ENCODE measurements at regions not wholly inside any gene's neighbourhood (a gene's known extent, or its start where the extent isn't known, plus 50 kb on each side); places are given as distances from the start of the nearest gene placed in this dataset.

GRCh38 chr18:37649416-37649815, 83.8 kb upstream of the CELF4 start:
- TF ChIP-seq, protein P1, sequence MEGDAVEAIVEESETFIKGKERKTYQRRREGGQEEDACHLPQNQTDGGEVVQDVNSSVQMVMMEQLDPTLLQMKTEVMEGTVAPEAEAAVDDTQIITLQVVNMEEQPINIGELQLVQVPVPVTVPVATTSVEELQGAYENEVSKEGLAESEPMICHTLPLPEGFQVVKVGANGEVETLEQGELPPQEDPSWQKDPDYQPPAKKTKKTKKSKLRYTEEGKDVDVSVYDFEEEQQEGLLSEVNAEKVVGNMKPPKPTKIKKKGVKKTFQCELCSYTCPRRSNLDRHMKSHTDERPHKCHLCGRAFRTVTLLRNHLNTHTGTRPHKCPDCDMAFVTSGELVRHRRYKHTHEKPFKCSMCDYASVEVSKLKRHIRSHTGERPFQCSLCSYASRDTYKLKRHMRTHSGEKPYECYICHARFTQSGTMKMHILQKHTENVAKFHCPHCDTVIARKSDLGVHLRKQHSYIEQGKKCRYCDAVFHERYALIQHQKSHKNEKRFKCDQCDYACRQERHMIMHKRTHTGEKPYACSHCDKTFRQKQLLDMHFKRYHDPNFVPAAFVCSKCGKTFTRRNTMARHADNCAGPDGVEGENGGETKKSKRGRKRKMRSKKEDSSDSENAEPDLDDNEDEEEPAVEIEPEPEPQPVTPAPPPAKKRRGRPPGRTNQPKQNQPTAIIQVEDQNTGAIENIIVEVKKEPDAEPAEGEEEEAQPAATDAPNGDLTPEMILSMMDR (IDR thresholded peaks at IDR 0.05) = no peak
- TF ChIP-seq POLR2A (IDR thresholded peaks at IDR 0.05) (no peak), EP300 (IDR thresholded peaks at IDR 0.05) (no peak)
- DNase-seq (ENCODE audit: low spot score in 2 of 2) = no peak
- Histone ChIP-seq H3K36me3 (no peaks in the 10 kb centered on the region), H3K4me1 (no peaks in the 10 kb centered on the region), H3K27me3 (no peaks in the 10 kb centered on the region), H3K9me3 (peaks cover 0 to 41% (median 7%) of the 10 kb centered on the region in 4 donors), H3K27ac (no peak overlapping the region), H3K4me3 (no peak overlapping the region)

- peaks cover 0 to 32% (median 6%) of the 10 kb centered on the region in 4 donors for H3K9me3 ChIP-seq
- H3K27me3 ChIP-seq = no peaks in the 10 kb centered on the region
- TF ChIP-seq POLR2A (IDR thresholded peaks at IDR 0.05) (no peak), EP300 (IDR thresholded peaks at IDR 0.05) (no peak)
- TF ChIP-seq, protein P1 (IDR thresholded peaks at IDR 0.05) = no peak
- no peak for DNase-seq (ENCODE audit: low spot score in 2 of 2)
- H3K4me3 ChIP-seq = no peak overlapping the region
- 81 to 91% methylated on average over 2 of the region's 2 CpGs for WGBS, 2 donors
- no peaks in the 10 kb centered on the region for H3K4me1 ChIP-seq
- H3K36me3 ChIP-seq = no peaks in the 10 kb centered on the region
- H3K27ac ChIP-seq = no peak overlapping the region
These were observed 76.0 kb upstream of the CELF4 start for GRCh38 chr18:37641573-37641972.

GRCh38 chr18:37640504-37640903, 74.9 kb upstream of the CELF4 start:
- Histone ChIP-seq H3K9me3 (peaks cover 0 to 21% (median 5%) of the 10 kb centered on the region in 4 donors), H3K27ac (no peak overlapping the region), H3K4me3 (no peak overlapping the region), H3K27me3 (no peaks in the 10 kb centered on the region), H3K4me1 (no peaks in the 10 kb centered on the region), H3K36me3 (no peaks in the 10 kb centered on the region)
- TF ChIP-seq, protein P1 (IDR thresholded peaks at IDR 0.05) = no peak
- TF ChIP-seq POLR2A (IDR thresholded peaks at IDR 0.05) (no peak), EP300 (IDR thresholded peaks at IDR 0.05) (no peak)
- no peak for DNase-seq (ENCODE audit: low spot score in 2 of 2)

DNA sequence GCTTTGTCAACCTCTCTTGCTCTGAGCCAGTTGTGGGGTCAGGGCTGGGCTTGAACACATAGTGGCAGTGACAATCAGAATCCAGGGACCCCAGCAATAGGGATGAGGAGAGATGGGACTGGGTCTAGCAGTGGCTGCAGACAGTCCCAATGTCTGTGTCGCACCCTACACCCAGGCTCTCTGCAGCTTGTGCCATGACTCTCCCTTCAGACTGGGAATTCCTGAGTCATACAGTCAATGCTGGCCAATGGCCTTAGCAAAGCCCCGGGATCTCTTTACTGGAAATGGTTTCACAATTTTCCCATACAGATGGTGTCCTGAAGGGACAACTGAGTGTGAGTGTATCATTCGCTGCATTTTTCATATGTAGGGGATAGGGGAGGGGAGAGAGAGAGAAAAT, 74.2 kb upstream of the CELF4 start:
- 87 to 95% methylated on average over 3 of the region's 3 CpGs for WGBS, 2 donors
- H3K4me3 ChIP-seq = no peak overlapping the region
- DNase-seq (ENCODE audit: low spot score in 2 of 2) = no peak
- H3K36me3 ChIP-seq = no peaks in the 10 kb centered on the region
- no peak overlapping the region for H3K27ac ChIP-seq
- peaks cover 0 to 14% (median 2%) of the 10 kb centered on the region in 4 donors for H3K9me3 ChIP-seq
- no peaks in the 10 kb centered on the region for H3K4me1 ChIP-seq
- no peaks in the 10 kb centered on the region for H3K27me3 ChIP-seq
- TF ChIP-seq POLR2A (IDR thresholded peaks at IDR 0.05) = no peak
- TF ChIP-seq, protein P1 (IDR thresholded peaks at IDR 0.05) = no peak

DNA sequence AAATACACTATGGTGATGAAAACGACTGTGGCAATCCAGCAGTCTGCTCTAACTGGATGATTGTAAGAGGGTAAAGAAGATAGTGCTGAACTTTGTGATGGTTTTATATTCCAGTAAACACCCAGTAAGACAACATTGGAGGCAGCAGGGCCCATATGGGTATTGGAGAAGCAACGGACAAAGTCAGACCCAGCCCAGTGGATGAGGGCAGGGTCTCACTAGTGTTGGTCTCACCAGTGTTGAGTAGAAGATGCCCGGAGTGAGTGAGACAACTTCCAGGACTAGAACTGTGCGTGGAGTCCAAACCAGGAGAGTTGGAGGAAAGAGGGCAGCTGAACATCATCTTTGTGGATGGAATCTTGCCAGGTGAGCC, 71.9 kb upstream of the CELF4 start:
- WGBS, 2 donors = 75 to 79% methylated on average over 4 of the region's 4 CpGs
- Histone ChIP-seq H3K27me3 (no peaks in the 10 kb centered on the region), H3K9me3 (no peaks in the 10 kb centered on the region), H3K4me1 (no peaks in the 10 kb centered on the region), H3K27ac (no peak overlapping the region), H3K4me3 (no peak overlapping the region), H3K36me3 (no peaks in the 10 kb centered on the region)
- TF ChIP-seq EP300 (IDR thresholded peaks at IDR 0.05) = no peak
- no peak for TF ChIP-seq POLR2A (IDR thresholded peaks at IDR 0.05)
- TF ChIP-seq, protein P1 (IDR thresholded peaks at IDR 0.05) = no peak
- DNase-seq (ENCODE audit: low spot score in 2 of 2) = no peak
